ENCODE measurements at regions not wholly inside any gene's neighbourhood (a gene's known extent, or its start where the extent isn't known, plus 50 kb on each side); places are given as distances from the start of the nearest gene placed in this dataset.

GRCh38 chr2:146709004-146709403 is 1135.8 kb upstream of the ACVR2A start:
- TF ChIP-seq CTCF (conservative IDR thresholded peaks at IDR 0.05 in 1 of 2, IDR thresholded peaks at IDR 0.05 in 1 of 2; ENCODE audit: low read depth in 1 of 2, low read length in 2 of 2) (no peak), EZH2 (IDR thresholded peaks at IDR 0.05; ENCODE audit: low read length, missing control alignments) (no peak)

Data from fibroblast of lung (primary cell).